Adrenal gland (tissue), 9 donors: ENCODE measurements at regions not wholly inside any gene's neighbourhood (a gene's known extent, or its start where the extent isn't known, plus 50 kb on each side); places are given as distances from the start of the nearest gene placed in this dataset.

Experiments used
- DNase-seq, 7 donors: peaks; one replicate each; pipeline ENCODE4 v3.0.0-alpha.2; 2019 to 2020
- H3K27ac ChIP-seq, 5 donors: fragments of 200-600 bp; sonication (generic) in 4 of 5; 1 replicate in 3 of 5; 2 replicates in 2 of 5; pipeline versions ENCODE4 v1.5.1 to v1.8.0; 2016 to 2020; ENCODE audit warnings: mild to moderate bottlenecking in 1 of 5
- H3K27me3 ChIP-seq: fragments of 200-600 bp; 2 replicates; pipeline ENCODE4 v1.8.0; 2021
- H3K36me3 ChIP-seq, 2 donors: fragments of 200-600 bp; replicated peaks in 1 of 2; 1 replicate in 1 of 2; 2 replicates in 1 of 2; pipeline versions ENCODE4 v1.5.1 to v1.8.0; 2018 to 2022
- H3K4me1 ChIP-seq, 2 donors: fragments of 200-600 bp; replicated peaks in 1 of 2; 1 replicate in 1 of 2; 2 replicates in 1 of 2; pipeline versions ENCODE4 v1.5.1 to v1.8.0; 2018 to 2021
- H3K4me3 ChIP-seq, 4 donors: fragments of 200-600 bp; sonication (generic) in 3 of 4; one replicate each; pipeline ENCODE4 v1.5.1; 2016 to 2018
- H3K9me3 ChIP-seq, 3 donors: fragments of 200-600 bp; sonication (generic) in 1 of 3; replicated peaks in 1 of 3; 1 replicate in 2 of 3; 2 replicates in 1 of 3; pipeline versions ENCODE4 v1.5.1 to v1.8.0; 2016 to 2021
- CTCF ChIP-seq, 6 experiments: fragments of 450-650 bp in 4 of 6; fragments of 200-600 bp in 2 of 6; sonication (generic) in 1 of 6; IDR thresholded peaks; 1 replicate in 5 of 6; 2 replicates in 1 of 6; pipeline versions ENCODE4 v1.5.1 to v1.8.0; 2016 to 2021; ENCODE audit warnings: antibody characterized with exemption in 6 of 6, mild to moderate bottlenecking in 2 of 6, moderate library complexity in 1 of 6
- POLR2A ChIP-seq, 2 donors: fragments of 450-650 bp; IDR thresholded peaks; one replicate each; pipeline ENCODE4 v1.6.1; 2017; ENCODE audit warnings: antibody characterized with exemption in 2 of 2, mild to moderate bottlenecking in 2 of 2, moderate library complexity in 1 of 2
- WGBS, 4 donors: extraction: QIAGEN DNeasy Blood & Tissue Kit in 2 of 4; methylation state at CpG; one replicate each; pipeline versions ENCODE4 v1.1.5 to v1.1.7; 2013 to 2017; 5-methylcytosine and 5-hydroxymethylcytosine counted together
- intact Hi-C, 2 donors: fragments of 100-400 bp; cut with DNase I; formaldehyde crosslinking; loops; one replicate each; pipeline versions ENCODE4 v1.14.1 to v1.15.0; 2022 to 2023
- donor health status: healthy with polysubstance abuse.
- donor health status: Bipolar disorder and iron deficiency.
- donor health status: DM: yes; HTN: yes; CAD: no.
- donor health status: DM: no; HTN: no; CAD: no.
- donor health status: DM: no; HTN: no; CAD: no.

- TF ChIP-seq CTCF (IDR thresholded peaks at IDR 0.05) (no peak), POLR2A (IDR thresholded peaks at IDR 0.05) (no peak)
- Histone ChIP-seq H3K27me3 (no peaks in the 10 kb centered on the region), H3K4me1 (no peaks in the 10 kb centered on the region), H3K27ac (no peak overlapping the region), H3K9me3 (no peaks in the 10 kb centered on the region), H3K4me3 (no peak overlapping the region), H3K36me3 (no peaks in the 10 kb centered on the region)
- intact Hi-C loops: no loop called here
- DNase-seq: no peak
- WGBS, 4 donors: 72 to 94% (median 81%) methylated on average over 7 of the region's 7 CpGs
These were observed 605.0 kb downstream of the CCSER2 start for GRCh38 chr10:84933402-84933801.

GRCh38 chr10:84935772-84936171, 607.4 kb downstream of the CCSER2 start:
- Histone ChIP-seq H3K36me3 (no peaks in the 10 kb centered on the region), H3K4me1 (no peaks in the 10 kb centered on the region), H3K27ac (no peak overlapping the region), H3K27me3 (no peaks in the 10 kb centered on the region), H3K9me3 (no peaks in the 10 kb centered on the region), H3K4me3 (no peak overlapping the region)
- DNase-seq: no peak
- TF ChIP-seq CTCF (IDR thresholded peaks at IDR 0.05): no peak
- no peak for TF ChIP-seq POLR2A (IDR thresholded peaks at IDR 0.05)
- WGBS, 4 donors: 80 to 93% (median 86%) methylated on average over 3 of the region's 3 CpGs
- intact Hi-C loops: no loop called here

- Histone ChIP-seq H3K4me3 (no peak overlapping the region), H3K27me3 (no peaks in the 10 kb centered on the region), H3K4me1 (no peaks in the 10 kb centered on the region), H3K36me3 (no peaks in the 10 kb centered on the region), H3K9me3 (no peaks in the 10 kb centered on the region), H3K27ac (peak overlapping the region in 1 of 5 donors; percentile 44)
- intact Hi-C loops: no loop called here
- TF ChIP-seq POLR2A (IDR thresholded peaks at IDR 0.05) (no peak), CTCF (IDR thresholded peaks at IDR 0.05) (no peak)
- 83 to 90% (median 85%) methylated on average over 4 of the region's 4 CpGs for WGBS, 4 donors
- DNase-seq: peak in 1 of 7 donors; percentile 73
These were observed 609.9 kb downstream of the CCSER2 start for GRCh38 chr10:84938117-84938905.

- Histone ChIP-seq H3K4me3 (no peak overlapping the region), H3K9me3 (no peaks in the 10 kb centered on the region), H3K4me1 (no peaks in the 10 kb centered on the region), H3K27ac (no peak overlapping the region), H3K36me3 (no peaks in the 10 kb centered on the region), H3K27me3 (no peaks in the 10 kb centered on the region)
- 71 to 100% (median 77%) methylated on average over 1 of the region's 1 CpG for WGBS, 4 donors
- DNase-seq: no peak
- TF ChIP-seq CTCF (IDR thresholded peaks at IDR 0.05) (no peak), POLR2A (IDR thresholded peaks at IDR 0.05) (no peak)
- intact Hi-C loops: no loop called here
These were observed 615.2 kb downstream of the CCSER2 start for GRCh38 chr10:84943541-84943940.
